Endothelial cell of umbilical vein (primary cell): ENCODE measurements at regions not wholly inside any gene's neighbourhood (a gene's known extent, or its start where the extent isn't known, plus 50 kb on each side); places are given as distances from the start of the nearest gene placed in this dataset.

ENCODE experiments used
- BruUV-seq: library from RNA; stranded (reverse); fragments of 400-500 nt; replicated peaks from 2 replicates; lab custom pipeline; 2021; lab: Mats Ljungman, UMichigan
- CTCF ChIA-PET: fragments of 300-600, 350-600 bp; sonication (Branson Sonifier 250); formaldehyde crosslinking; loops from one replicate; lab custom pipeline; 2021; ENCODE audit warnings: antibody characterized with exemption, inconsistent platforms; lab: Charles Lee
- POLR2A ChIA-PET: fragments of 300-600, 350-600 bp; sonication (Branson Sonifier 250); formaldehyde crosslinking; loops from one replicate; lab custom pipeline; 2021; ENCODE audit warnings: antibody characterized with exemption, inconsistent platforms; lab: Charles Lee
- DNase-seq: peaks from one replicate; pipeline ENCODE4 v3.0.0-alpha.2; 2011; ENCODE audit warnings: low read depth, low spot score
- FAIRE-seq: peaks from 2 replicates; lab custom pipeline; 2011; peaks lifted over from hg19 to GRCh38; lab: Jason Lieb, UNC
- H2AFZ ChIP-seq: 2 replicates; pipeline ENCODE4 v1.6.0; 2012; ENCODE audit warnings: low read depth, low read length, control low read depth, inconsistent platforms
- H3K27ac ChIP-seq: 2 replicates; pipeline ENCODE4 v1.5.1; 2011; ENCODE audit warnings: low read depth, mild to moderate bottlenecking, control low read depth, low read length, moderate library complexity; ENCODE audit not compliant: insufficient read depth
- H3K27me3 ChIP-seq, 2 experiments: 2 replicates each; pipeline versions ENCODE4 v1.6.0 to v1.6.1; 2011; ENCODE audit warnings: low read length in 2 of 2, mixed read lengths in 1 of 2; ENCODE audit not compliant: control insufficient read depth in 2 of 2, insufficient read depth in 2 of 2
- H3K36me3 ChIP-seq, 2 experiments: 2 replicates in 1 of 2; 3 replicates in 1 of 2; pipeline ENCODE4 v1.5.1; 2011; ENCODE audit warnings: low read length in 2 of 2, mild to moderate bottlenecking in 1 of 2, moderate library complexity in 1 of 2; ENCODE audit not compliant: control insufficient read depth in 2 of 2, insufficient read depth in 2 of 2; ENCODE audit errors: extremely low read depth in 1 of 2
- H3K4me1 ChIP-seq: 3 replicates; pipeline ENCODE4 v1.5.1; 2011; ENCODE audit warnings: mild to moderate bottlenecking, low read length; ENCODE audit not compliant: control insufficient read depth, insufficient read depth; ENCODE audit errors: extremely low read depth
- H3K4me2 ChIP-seq: 2 replicates; pipeline ENCODE4 v1.6.1; 2011; ENCODE audit warnings: low read length, control low read depth, mixed read lengths; ENCODE audit not compliant: insufficient read depth
- H3K4me3 ChIP-seq, 3 experiments: fragments of 200-600 bp in 1 of 3; sonication (generic), shearing (Covaris generic) in 1 of 3; replicated peaks in 1 of 3; 2 replicates each; pipeline ENCODE4 v1.5.1; 2011 to 2016; ENCODE audit warnings: control low read depth in 3 of 3, low read length in 3 of 3, mild to moderate bottlenecking in 2 of 3, inconsistent platforms in 1 of 3, low read depth in 1 of 3, moderate library complexity in 1 of 3; ENCODE audit not compliant: insufficient read depth in 1 of 3
- H3K79me2 ChIP-seq: 2 replicates; pipeline ENCODE4 v1.6.0; 2012; ENCODE audit warnings: low read length, inconsistent platforms; ENCODE audit not compliant: control insufficient read depth, insufficient read depth
- H3K9ac ChIP-seq: replicated peaks from 2 replicates; pipeline ENCODE3; 2011; ENCODE audit warnings: low read length, control low read depth; ENCODE audit not compliant: insufficient read depth; ENCODE audit errors: extremely low read depth
- H3K9me1 ChIP-seq: replicated peaks from 3 replicates; pipeline ENCODE4 v1.6.0; 2011; ENCODE audit warnings: mild to moderate bottlenecking, low read length; ENCODE audit not compliant: control insufficient read depth, insufficient read depth; ENCODE audit errors: extremely low read depth
- H3K9me3 ChIP-seq: replicated peaks from 2 replicates; pipeline ENCODE4 v1.5.1; 2012; ENCODE audit warnings: low read length, inconsistent platforms; ENCODE audit not compliant: control insufficient read depth, insufficient read depth
- H4K20me1 ChIP-seq: replicated peaks from 2 replicates; pipeline ENCODE3; 2011; ENCODE audit warnings: mild to moderate bottlenecking, low read length; ENCODE audit not compliant: control insufficient read depth, insufficient read depth; ENCODE audit errors: extremely low read depth
- EZH2 ChIP-seq: IDR thresholded peaks from 2 replicates; pipeline ENCODE4 v1.6.1; 2012; ENCODE audit warnings: borderline replicate concordance, low read depth, mild to moderate bottlenecking, moderate library complexity, low read length, inconsistent platforms; ENCODE audit not compliant: severe bottlenecking
- FOS ChIP-seq: IDR thresholded peaks from 2 replicates; pipeline ENCODE4 v1.6.1; 2011; ENCODE audit warnings: mild to moderate bottlenecking, low read length, moderate library complexity, borderline replicate concordance; ENCODE audit not compliant: insufficient read depth
- GATA2 ChIP-seq: IDR thresholded peaks from 2 replicates; pipeline ENCODE4 v1.7.0; 2011; ENCODE audit warnings: low read depth, mild to moderate bottlenecking, moderate library complexity, mixed read lengths, low read length; ENCODE audit not compliant: insufficient read length, insufficient read depth
- JUN ChIP-seq: IDR thresholded peaks from 2 replicates; pipeline ENCODE4 v1.6.1; 2011; ENCODE audit warnings: borderline replicate concordance, low read depth; ENCODE audit not compliant: insufficient read length, insufficient read depth
- MYC ChIP-seq: IDR thresholded peaks from one replicate; pipeline ENCODE4 v1.6.1; 2011; ENCODE audit warnings: mild to moderate bottlenecking, low read depth, low read length
- POLR2A ChIP-seq: IDR thresholded peaks from 2 replicates; pipeline ENCODE4 v1.6.1; 2012; ENCODE audit warnings: low read depth, mild to moderate bottlenecking, control low read depth, low read length
- POLR2AphosphoS5 ChIP-seq: IDR thresholded peaks from 2 replicates; pipeline ENCODE4 v1.6.1; 2012; ENCODE audit warnings: low read depth, mild to moderate bottlenecking, control low read depth, low read length, moderate library complexity; ENCODE audit not compliant: insufficient read depth
- dilution Hi-C: fragments of 300-500 bp; cut with MboI; formaldehyde crosslinking; loops from one replicate; pipeline ENCODE4 v1.15.0; 2019; ENCODE audit warnings: low sequenced_read_pairs; ENCODE audit not compliant: extremely low pct_ligation_motif_present
- intact Hi-C: fragments of 100-400 bp; cut with micrococcal nuclease; formaldehyde crosslinking; loops from one replicate; pipeline ENCODE4 v1.10.0; 2022
- TF ChIP-seq, protein P1 (sequence below), 2 donors: IDR thresholded peaks; 1 replicate in 1 of 2; 2 replicates in 1 of 2; pipeline ENCODE4 v1.5.1; 2011; ENCODE audit warnings: low read length in 2 of 2, mild to moderate bottlenecking in 2 of 2, moderate library complexity in 2 of 2, control low read depth in 1 of 2, inconsistent platforms in 1 of 2, low read depth in 1 of 2; ENCODE audit not compliant: insufficient read depth in 1 of 2; ENCODE audit errors: extremely low read depth in 1 of 2
- TF ChIP-seq, protein P2 (sequence below): IDR thresholded peaks from 2 replicates; pipeline ENCODE4 v1.6.1; 2011; ENCODE audit not compliant: insufficient read depth, insufficient read length

DNA sequence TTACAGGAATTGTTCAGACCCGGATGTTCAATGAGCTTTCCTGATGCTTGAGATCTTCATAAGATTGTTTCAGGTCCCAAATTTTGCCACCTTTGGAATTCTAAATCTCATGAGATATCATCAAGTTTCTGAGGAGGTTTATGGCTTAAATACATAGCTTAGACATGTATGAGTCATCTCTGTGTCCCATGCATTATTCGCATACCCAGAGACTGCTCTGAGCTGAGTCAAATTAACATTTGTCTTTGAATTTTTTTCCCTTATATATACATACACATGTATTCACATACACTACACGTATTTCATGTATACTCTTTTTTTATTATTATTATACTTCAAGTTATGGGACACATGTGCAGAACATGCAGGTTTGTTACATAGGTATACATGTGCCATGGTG lies 744.6 kb downstream of the BRINP1 start:
- FAIRE-seq (no peak), DNase-seq (no peak)
- intact Hi-C loops, result no loop called here
- H4K20me1 ChIP-seq, result no peaks in the 10 kb centered on the region
- H3K4me2 ChIP-seq, result no peak overlapping the region
- H3K36me3 ChIP-seq, result no peaks in the 10 kb centered on the region
- H3K27me3 ChIP-seq, result no peaks in the 10 kb centered on the region
- TF ChIP-seq POLR2AphosphoS5, result no peak
- TF ChIP-seq POLR2A, result no peak
- TF ChIP-seq EZH2, result no peak
- TF ChIP-seq, protein P1, sequence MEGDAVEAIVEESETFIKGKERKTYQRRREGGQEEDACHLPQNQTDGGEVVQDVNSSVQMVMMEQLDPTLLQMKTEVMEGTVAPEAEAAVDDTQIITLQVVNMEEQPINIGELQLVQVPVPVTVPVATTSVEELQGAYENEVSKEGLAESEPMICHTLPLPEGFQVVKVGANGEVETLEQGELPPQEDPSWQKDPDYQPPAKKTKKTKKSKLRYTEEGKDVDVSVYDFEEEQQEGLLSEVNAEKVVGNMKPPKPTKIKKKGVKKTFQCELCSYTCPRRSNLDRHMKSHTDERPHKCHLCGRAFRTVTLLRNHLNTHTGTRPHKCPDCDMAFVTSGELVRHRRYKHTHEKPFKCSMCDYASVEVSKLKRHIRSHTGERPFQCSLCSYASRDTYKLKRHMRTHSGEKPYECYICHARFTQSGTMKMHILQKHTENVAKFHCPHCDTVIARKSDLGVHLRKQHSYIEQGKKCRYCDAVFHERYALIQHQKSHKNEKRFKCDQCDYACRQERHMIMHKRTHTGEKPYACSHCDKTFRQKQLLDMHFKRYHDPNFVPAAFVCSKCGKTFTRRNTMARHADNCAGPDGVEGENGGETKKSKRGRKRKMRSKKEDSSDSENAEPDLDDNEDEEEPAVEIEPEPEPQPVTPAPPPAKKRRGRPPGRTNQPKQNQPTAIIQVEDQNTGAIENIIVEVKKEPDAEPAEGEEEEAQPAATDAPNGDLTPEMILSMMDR (IDR thresholded peaks at IDR 0.05; ENCODE audit: extremely low read depth in 1 of 2, insufficient read depth in 1 of 2, low read depth in 1 of 2, low read length in 2 of 2), result no peak
- TF ChIP-seq, protein P2, sequence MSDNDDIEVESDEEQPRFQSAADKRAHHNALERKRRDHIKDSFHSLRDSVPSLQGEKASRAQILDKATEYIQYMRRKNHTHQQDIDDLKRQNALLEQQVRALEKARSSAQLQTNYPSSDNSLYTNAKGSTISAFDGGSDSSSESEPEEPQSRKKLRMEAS, result no peak
- TF ChIP-seq MYC, result no peak
- ChIA-PET POLR2A (no interaction called here), CTCF (no interaction called here)
- H3K27ac ChIP-seq, result no peak overlapping the region
- H3K4me3 ChIP-seq, result no peak overlapping the region
- no peaks in the 10 kb centered on the region for H3K9me1 ChIP-seq
- no peaks in the 10 kb centered on the region for H3K79me2 ChIP-seq
- dilution Hi-C loops, result no loop called here
- no TSS peak for BruUV-seq
- no peaks in the 10 kb centered on the region for H3K4me1 ChIP-seq
- no peaks in the 10 kb centered on the region for H3K9me3 ChIP-seq
- no peak overlapping the region for H3K9ac ChIP-seq
- H2AFZ ChIP-seq, result no peak overlapping the region

GRCh38 chr9:118630079-118630478 lies 739.2 kb downstream of the BRINP1 start:
- Histone ChIP-seq H3K4me1 (no peaks in the 10 kb centered on the region), H3K36me3 (no peaks in the 10 kb centered on the region), H3K4me2 (no peak overlapping the region), H3K27me3 (no peaks in the 10 kb centered on the region), H3K4me3 (no peak overlapping the region), H3K27ac (no peak overlapping the region), H3K9me3 (no peaks in the 10 kb centered on the region), H4K20me1 (no peaks in the 10 kb centered on the region), H3K9me1 (no peaks in the 10 kb centered on the region), H3K79me2 (no peaks in the 10 kb centered on the region), H2AFZ (no peak overlapping the region), H3K9ac (no peak overlapping the region)
- intact Hi-C loops, result no loop called here
- ChIA-PET POLR2A (no interaction called here), CTCF (no interaction called here)
- BruUV-seq, result no TSS peak
- TF ChIP-seq MYC, result no peak
- TF ChIP-seq POLR2A, result no peak
- no peak for TF ChIP-seq JUN
- TF ChIP-seq GATA2, result no peak
- TF ChIP-seq, protein P2, result no peak
- TF ChIP-seq, protein P1 (IDR thresholded peaks at IDR 0.05; ENCODE audit: extremely low read depth in 1 of 2, insufficient read depth in 1 of 2, low read depth in 1 of 2, low read length in 2 of 2), result no peak
- TF ChIP-seq POLR2AphosphoS5, result no peak
- TF ChIP-seq EZH2, result no peak
- TF ChIP-seq FOS, result no peak
- FAIRE-seq (no peak), DNase-seq (no peak)
- dilution Hi-C loops, result no loop called here
